A549 (cell line): ENCODE measurements at regions not wholly inside any gene's neighbourhood (a gene's known extent, or its start where the extent isn't known, plus 50 kb on each side); places are given as distances from the start of the nearest gene placed in this dataset.

ENCODE experiments used
- ATAC-seq, 2 experiments: fragments of 200-7000 bp in 1 of 2; fragments of >200 bp in 1 of 2; cut with Nextera tagmentation in 1 of 2; cut with Tn5 transposase in 1 of 2; 3 replicates each; pipeline versions ENCODE4 v1.8.0 to v1.9.1; 2018 to 2020; ENCODE audit warnings: mild to moderate bottlenecking in 1 of 2, moderate library complexity in 1 of 2
- CTCF ChIA-PET: fragments of 300-600 bp; sonication (Branson Sonifier 250); formaldehyde crosslinking; extraction: SDS; loops from one replicate; lab custom pipeline; 2021; ENCODE audit warnings: antibody characterized with exemption, inconsistent platforms; lab: Yijun Ruan, JAX
- POLR2A ChIA-PET: fragments of 350-600 bp; formaldehyde crosslinking; extraction: SDS; loops from one replicate; lab custom pipeline; 2021; ENCODE audit warnings: antibody characterized with exemption, inconsistent platforms; lab: Yijun Ruan, JAX
- DNase-seq, 2 experiments: peaks; one replicate each; pipeline versions ENCODE4 v3.0.0 to v3.0.0-alpha.2; 2011 to 2016; ENCODE audit warnings: low read depth in 1 of 2, low spot score in 1 of 2
- FAIRE-seq: peaks from 2 replicates; lab custom pipeline; 2011; peaks lifted over from hg19 to GRCh38; lab: Jason Lieb, UNC
- H3K27ac ChIP-seq, 2 experiments: fragments of >200 bp; sonication (Bioruptor Twin); formaldehyde crosslinking; 3 replicates each; pipeline ENCODE4 v1.5.1; 2016 to 2017
- H3K4me1 ChIP-seq: fragments of >200 bp; sonication (Bioruptor Twin); formaldehyde crosslinking; 3 replicates; pipeline ENCODE4 v1.6.1; 2016
- H3K4me2 ChIP-seq: fragments of >200 bp; sonication (Bioruptor Twin); formaldehyde crosslinking; 3 replicates; pipeline ENCODE4 v1.6.1; 2016
- H3K4me3 ChIP-seq: fragments of >200 bp; sonication (Bioruptor Twin); formaldehyde crosslinking; 3 replicates; pipeline ENCODE4 v1.5.1; 2016
- H3K9me3 ChIP-seq: fragments of >200 bp; sonication (Bioruptor Twin); formaldehyde crosslinking; 3 replicates; pipeline ENCODE4 v1.6.1; 2016
- CBX8 ChIP-seq: fragments of 200-600 bp; sonication (generic); IDR thresholded peaks from 2 replicates; pipeline ENCODE4 v1.6.1; 2016
- CEBPB ChIP-seq, 2 experiments: fragments of >200 bp in 1 of 2; sonication (Bioruptor Twin) in 1 of 2; formaldehyde crosslinking in 1 of 2; IDR thresholded peaks; 2 replicates each; pipeline ENCODE4 v1.6.1; 2012 to 2016
- CHD2 ChIP-seq: fragments of 150-350 bp; IDR thresholded peaks from 2 replicates; pipeline ENCODE4 v1.6.1; 2014; ENCODE audit warnings: low read length; ENCODE audit not compliant: partially characterized antibody
- CHD4 ChIP-seq: fragments of 200-600 bp; sonication (generic); IDR thresholded peaks from 2 replicates; pipeline ENCODE4 v1.6.1; 2016; ENCODE audit warnings: antibody characterized with exemption, mild to moderate bottlenecking, borderline replicate concordance
- CTCF ChIP-seq: fragments of >200 bp; sonication (Bioruptor Twin); formaldehyde crosslinking; IDR thresholded peaks from 3 replicates; pipeline ENCODE4 v1.5.1; 2016
- EHMT2 ChIP-seq: fragments of 200-600 bp; sonication (generic); IDR thresholded peaks from 2 replicates; pipeline ENCODE4 v1.6.1; 2016; ENCODE audit warnings: antibody characterized with exemption, low read depth, mild to moderate bottlenecking, moderate library complexity
- ELK1 ChIP-seq: fragments of 150-350 bp; IDR thresholded peaks from 2 replicates; pipeline ENCODE4 v1.6.1; 2014; ENCODE audit warnings: low read depth, mild to moderate bottlenecking, low read length
- ESRRA ChIP-seq: fragments of 150-350 bp; IDR thresholded peaks from 2 replicates; pipeline ENCODE4 v1.6.1; 2014; ENCODE audit warnings: mild to moderate bottlenecking, low read length, borderline replicate concordance
- FOSB ChIP-seq: fragments of 250-450 bp; sonication (Bioruptor Pico); IDR thresholded peaks from 2 replicates; pipeline ENCODE4 v1.5.0; 2020; ENCODE audit warnings: mild to moderate bottlenecking, moderate library complexity
- GATA3 ChIP-seq: IDR thresholded peaks from 2 replicates; pipeline ENCODE4 v1.6.1; 2012; ENCODE audit warnings: borderline replicate concordance
- HEYL ChIP-seq: fragments of 250-450 bp; sonication (Bioruptor Pico); IDR thresholded peaks from 2 replicates; pipeline ENCODE4 v1.8.0; 2021; ENCODE audit warnings: mild to moderate bottlenecking, moderate library complexity
- HMGXB4 ChIP-seq: fragments of 250-450 bp; sonication (Bioruptor Pico); IDR thresholded peaks from 2 replicates; pipeline ENCODE4 v1.5.0; 2021; ENCODE audit warnings: mild to moderate bottlenecking, moderate library complexity, borderline replicate concordance
- HOXB5 ChIP-seq: fragments of 250-450 bp; sonication (Bioruptor Pico); IDR thresholded peaks from 2 replicates; pipeline ENCODE4 v1.5.0; 2020; ENCODE audit warnings: mild to moderate bottlenecking, moderate library complexity
- MAZ ChIP-seq: fragments of 150-350 bp; IDR thresholded peaks from 2 replicates; pipeline ENCODE4 v1.6.1; 2014; ENCODE audit warnings: antibody characterized with exemption, low read depth, low read length, borderline replicate concordance
- NFE2L2 ChIP-seq: fragments of 150-350 bp; conservative IDR thresholded peaks from 2 replicates; pipeline ENCODE4 v1.6.1; 2014; ENCODE audit warnings: low read length
- PBX3 ChIP-seq: IDR thresholded peaks from 2 replicates; pipeline ENCODE4 v1.6.1; 2012
- POLR2A ChIP-seq: IDR thresholded peaks from 2 replicates; pipeline ENCODE4 v1.6.1; 2012; ENCODE audit warnings: mild to moderate bottlenecking, low read length
- RAD21 ChIP-seq, 2 experiments: fragments of >200 bp in 1 of 2; sonication (Bioruptor Twin) in 1 of 2; formaldehyde crosslinking in 1 of 2; IDR thresholded peaks in 1 of 2; conservative IDR thresholded peaks in 1 of 2; 2 replicates in 1 of 2; 3 replicates in 1 of 2; pipeline ENCODE4 v1.6.1; 2012 to 2018; ENCODE audit warnings: inconsistent platforms in 1 of 2
- RNF2 ChIP-seq: fragments of 200-600 bp; sonication (generic); IDR thresholded peaks from 2 replicates; pipeline ENCODE4 v1.6.1; 2016; ENCODE audit warnings: low read depth, mild to moderate bottlenecking, antibody characterized with exemption, moderate library complexity, borderline replicate concordance
- SREBF2 ChIP-seq: fragments of 450-650 bp; IDR thresholded peaks from 2 replicates; pipeline ENCODE4 v1.6.1; 2014; ENCODE audit warnings: mild to moderate bottlenecking, moderate library complexity
- TP53 ChIP-seq: fragments of 250-450 bp; sonication (Bioruptor Pico); IDR thresholded peaks from 2 replicates; pipeline ENCODE4 v1.5.0; 2021; ENCODE audit warnings: mild to moderate bottlenecking, moderate library complexity
- ZC3H11A ChIP-seq: fragments of 450-650 bp; IDR thresholded peaks from 2 replicates; pipeline ENCODE4 v1.6.1; 2014; ENCODE audit warnings: antibody characterized with exemption, mild to moderate bottlenecking
- ZNF302 ChIP-seq: fragments of 250-450 bp; sonication (Bioruptor Pico); IDR thresholded peaks from 2 replicates; pipeline ENCODE4 v1.9.0; 2021; ENCODE audit warnings: inconsistent platforms, mild to moderate bottlenecking, moderate library complexity
- ZSCAN20 ChIP-seq: fragments of 250-450 bp; sonication (Bioruptor Pico); IDR thresholded peaks from 2 replicates; pipeline ENCODE4 v1.8.0; 2022; ENCODE audit warnings: mild to moderate bottlenecking, moderate library complexity
- WGBS: methylation state at CpG from one replicate; pipeline ENCODE4 v1.1.6; 2017; ENCODE audit errors: missing lambda C conversion rate; 5-methylcytosine and 5-hydroxymethylcytosine counted together

- ATAC-seq = no peak
- POLR2A ChIA-PET = no interaction called here
- CTCF ChIA-PET = interaction anchor here (2.1 kb wide), 1 partner anchor 15 kb away, joined by 7 read pairs; no protein-coding TSS in a partner anchor
- TF ChIP-seq ZNF302 (CRISPR knock-in tag) (no peak), HEYL (CRISPR knock-in tag) (no peak), ZC3H11A (no peak), HOXB5 (CRISPR knock-in tag) (no peak), EHMT2 (no peak), ZSCAN20 (no peak), GATA3 (no peak), PBX3 (no peak), RAD21 (conservative IDR thresholded peaks at IDR 0.05 in 1 of 2, IDR thresholded peaks at IDR 0.05 in 1 of 2) (no peak), FOSB (no peak), NFE2L2 (no peak), CTCF (no peak), HMGXB4 (CRISPR knock-in tag) (no peak), RNF2 (no peak), MAZ (no peak), POLR2A (no peak), CBX8 (no peak), ESRRA (no peak), SREBF2 (no peak), ELK1 (no peak)
- Histone ChIP-seq H3K9me3 (no peaks in the 10 kb centered on the region), H3K4me3 (no peak overlapping the region), H3K4me2 (no peak overlapping the region), H3K4me1 (no peaks in the 10 kb centered on the region), H3K27ac (no peak overlapping the region)
- WGBS = 70% methylated on average over 8 of the region's 8 CpGs
- FAIRE-seq = no peak
- no peak for DNase-seq
These were observed 150.7 kb downstream of the ZBTB18 start for GRCh38 chr1:244201750-244202149.

- Histone ChIP-seq H3K9me3 (no peaks in the 10 kb centered on the region), H3K4me2 (no peak overlapping the region), H3K4me3 (no peak overlapping the region), H3K4me1 (no peaks in the 10 kb centered on the region), H3K27ac (no peak overlapping the region)
- WGBS = 84% methylated on average over 9 of the region's 9 CpGs
- no peak for DNase-seq
- no peak for ATAC-seq
- FAIRE-seq = no peak
- ChIA-PET POLR2A (no interaction called here), CTCF (no interaction called here)
- no peak for TF ChIP-seq TP53 (CRISPR knock-in tag)
- no peak for TF ChIP-seq HMGXB4 (CRISPR knock-in tag)
- TF ChIP-seq NFE2L2 = no peak
- no peak for TF ChIP-seq CHD4
- no peak for TF ChIP-seq RAD21 (conservative IDR thresholded peaks at IDR 0.05 in 1 of 2, IDR thresholded peaks at IDR 0.05 in 1 of 2)
- no peak for TF ChIP-seq CHD2
- no peak for TF ChIP-seq CEBPB (IDR thresholded peaks at IDR 0.05)
- TF ChIP-seq, all 56 proteins: peak for 0
These were observed 152.9 kb downstream of the ZBTB18 start for GRCh38 chr1:244204004-244204403.
